ENCODE measurements at regions not wholly inside any gene's neighbourhood (a gene's known extent, or its start where the extent isn't known, plus 50 kb on each side); places are given as distances from the start of the nearest gene placed in this dataset.

GRCh38 chr7:18361756-18362155 is 133.8 kb upstream of the HDAC9 start:
- Histone ChIP-seq H3K4me1 (ENCODE audit: low read depth) (no peaks in the 10 kb centered on the region), H3K36me3 (ENCODE audit: low read depth) (no peaks in the 10 kb centered on the region), H3K4me3 (no peak overlapping the region), H3K9me3 (no peaks in the 10 kb centered on the region)
- intact Hi-C loops (cut with DNase I, micrococcal nuclease): no loop called here
- ATAC-seq: peak; percentile 78
- no peak for TF ChIP-seq CTCF (IDR thresholded peaks at IDR 0.05)
- peak in 2 of 3 donors; percentile 39 to 58 for DNase-seq

GRCh38 chr7:18363751-18364380 is 131.7 kb upstream of the HDAC9 start:
- ATAC-seq (no peak), DNase-seq (no peak)
- intact Hi-C loops (cut with DNase I, micrococcal nuclease): no loop called here
- Histone ChIP-seq H3K36me3 (ENCODE audit: low read depth) (no peaks in the 10 kb centered on the region), H3K9me3 (no peaks in the 10 kb centered on the region), H3K4me3 (no peak overlapping the region), H3K4me1 (ENCODE audit: low read depth) (no peaks in the 10 kb centered on the region)
- no peak for TF ChIP-seq CTCF (IDR thresholded peaks at IDR 0.05)

GRCh38 chr7:18364396-18364795 is 131.2 kb upstream of the HDAC9 start:
- DNase-seq (no peak), ATAC-seq (no peak)
- no peaks in the 10 kb centered on the region for H3K9me3 ChIP-seq
- no peak overlapping the region for H3K4me3 ChIP-seq
- no peak for TF ChIP-seq CTCF (IDR thresholded peaks at IDR 0.05)
- intact Hi-C loops (cut with DNase I, micrococcal nuclease): no loop called here
- H3K36me3 ChIP-seq (ENCODE audit: low read depth): no peaks in the 10 kb centered on the region
- no peaks in the 10 kb centered on the region for H3K4me1 ChIP-seq (ENCODE audit: low read depth)

- intact Hi-C loops (cut with DNase I, micrococcal nuclease): no loop called here
- TF ChIP-seq CTCF (IDR thresholded peaks at IDR 0.05): no peak
- DNase-seq (no peak), ATAC-seq (no peak)
- no peaks in the 10 kb centered on the region for H3K4me1 ChIP-seq (ENCODE audit: low read depth)
- no peak overlapping the region for H3K4me3 ChIP-seq
- H3K9me3 ChIP-seq: no peaks in the 10 kb centered on the region
- no peaks in the 10 kb centered on the region for H3K36me3 ChIP-seq (ENCODE audit: low read depth)
Measured at GRCh38 chr7:18366394-18366793, 129.2 kb upstream of the HDAC9 start.

- no peak for TF ChIP-seq CTCF (IDR thresholded peaks at IDR 0.05)
- Histone ChIP-seq H3K4me3 (no peak overlapping the region), H3K9me3 (no peaks in the 10 kb centered on the region), H3K36me3 (ENCODE audit: low read depth) (no peaks in the 10 kb centered on the region), H3K4me1 (ENCODE audit: low read depth) (no peaks in the 10 kb centered on the region)
- no peak for ATAC-seq
- intact Hi-C loops (cut with DNase I, micrococcal nuclease): no loop called here
- no peak for DNase-seq
Measured at GRCh38 chr7:18369011-18369410, 126.5 kb upstream of the HDAC9 start.

- no peak overlapping the region for H3K4me3 ChIP-seq
- no peak for ATAC-seq
Measured at GRCh38 chr7:18370633-18371032, 124.9 kb upstream of the HDAC9 start.

More at GRCh38 chr7:18370633-18371032, 124.9 kb upstream of the HDAC9 start:
- Histone ChIP-seq H3K4me1 (ENCODE audit: low read depth) (no peaks in the 10 kb centered on the region), H3K36me3 (ENCODE audit: low read depth) (no peaks in the 10 kb centered on the region), H3K9me3 (no peaks in the 10 kb centered on the region)
- intact Hi-C loops (cut with DNase I, micrococcal nuclease): no loop called here
- TF ChIP-seq CTCF (IDR thresholded peaks at IDR 0.05): no peak
- no peak for DNase-seq

Measured in mucosa of descending colon (tissue), 3 donors.